ENCODE measurements at regions not wholly inside any gene's neighbourhood (a gene's known extent, or its start where the extent isn't known, plus 50 kb on each side); places are given as distances from the start of the nearest gene placed in this dataset.
"Not testable (repeated sequence)": the region's sequence is repeated elsewhere in the genome, so short reads cannot be mapped to it uniquely, and the experiment has no call there.

GRCh38 chr4:128646893-128647292 is 162.6 kb upstream of the JADE1 start:
- DNase-seq = not testable (repeated sequence)

GRCh38 chr4:128644693-128645654 is 164.5 kb upstream of the JADE1 start:
- not testable (repeated sequence) for DNase-seq

- DNase-seq = not testable (repeated sequence)
Observed at GRCh38 chr4:128644107-128644506, 165.4 kb upstream of the JADE1 start.

GRCh38 chr4:128641566-128641965 is 167.9 kb upstream of the JADE1 start:
- not testable (repeated sequence) for DNase-seq

GRCh38 chr4:128639541-128640270 is 169.8 kb upstream of the JADE1 start:
- no peak for DNase-seq

GRCh38 chr4:128636906-128637305 is 172.6 kb upstream of the JADE1 start:
- DNase-seq = no peak

- no peak for DNase-seq
Observed at GRCh38 chr4:128635955-128636560, 173.4 kb upstream of the JADE1 start.

GRCh38 chr4:128635141-128635954 is 174.2 kb upstream of the JADE1 start:
- no peak for DNase-seq

- no peak for DNase-seq
Observed at GRCh38 chr4:128633067-128633466, 176.4 kb upstream of the JADE1 start.

- no peak for DNase-seq
Observed at GRCh38 chr4:128630871-128631270, 178.6 kb upstream of the JADE1 start.

GRCh38 chr4:128623508-128624215 is 185.8 kb upstream of the JADE1 start:
- no peak for DNase-seq

GRCh38 chr4:128620279-128620965 is 189.1 kb upstream of the JADE1 start:
- not testable (repeated sequence) for DNase-seq

- no peak for DNase-seq
Observed at GRCh38 chr4:128615197-128615596, 194.3 kb upstream of the JADE1 start.

- no peak for DNase-seq
Observed at GRCh38 chr4:128608006-128608405, 201.5 kb upstream of the JADE1 start.

- no peak for DNase-seq
Observed at GRCh38 chr4:128606173-128606572, 203.3 kb upstream of the JADE1 start.

GRCh38 chr4:128604840-128605239 is 204.7 kb upstream of the JADE1 start:
- no peak for DNase-seq

- no peak for DNase-seq
Observed at GRCh38 chr4:128604204-128604603, 205.3 kb upstream of the JADE1 start.

- DNase-seq = no peak
Observed at GRCh38 chr4:128603081-128603480, 206.4 kb upstream of the JADE1 start.

- no peak for DNase-seq
Observed at GRCh38 chr4:128601991-128602695, 207.4 kb upstream of the JADE1 start.

All from CD4-positive, alpha-beta T cell treated with Interferon alpha-2 for 1 hour (primary cell).